ENCODE measurements at regions not wholly inside any gene's neighbourhood (a gene's known extent, or its start where the extent isn't known, plus 50 kb on each side); places are given as distances from the start of the nearest gene placed in this dataset.

DNA sequence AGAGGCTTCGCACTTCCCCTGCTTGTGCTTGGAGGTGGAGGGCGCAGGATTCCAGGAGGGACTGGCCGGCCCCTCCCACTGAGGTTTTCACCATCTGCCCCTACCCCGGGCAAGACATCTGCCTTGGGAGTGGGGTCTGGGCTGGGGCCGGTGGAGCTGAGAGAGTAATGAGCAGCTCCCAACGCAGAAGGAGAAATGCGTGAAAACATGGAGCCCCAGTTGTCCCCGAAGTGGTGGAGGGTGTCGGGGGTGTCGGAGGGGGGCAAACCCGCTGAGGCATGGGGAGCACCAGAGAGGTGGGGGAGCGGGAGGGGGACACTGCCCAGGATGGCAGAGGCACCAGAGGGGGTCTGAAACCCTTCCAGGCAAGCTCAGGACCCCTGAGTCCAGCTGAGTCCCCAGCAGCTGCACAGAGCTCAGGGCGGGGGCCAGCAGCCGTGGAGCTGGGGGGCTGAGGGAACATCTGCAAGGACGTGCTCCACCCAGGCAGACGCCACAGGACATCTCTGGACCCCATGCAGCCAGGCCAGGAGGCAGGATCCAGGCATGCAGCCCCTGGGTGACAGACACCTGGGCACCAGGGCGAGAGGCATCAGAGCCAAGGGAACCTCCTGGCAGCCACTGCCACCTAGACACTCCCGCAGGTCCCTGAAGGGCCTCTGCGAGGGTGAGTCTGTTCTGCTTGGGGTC, 110.6 kb downstream of the SIK1 start:
- no peak for DNase-seq

DNA sequence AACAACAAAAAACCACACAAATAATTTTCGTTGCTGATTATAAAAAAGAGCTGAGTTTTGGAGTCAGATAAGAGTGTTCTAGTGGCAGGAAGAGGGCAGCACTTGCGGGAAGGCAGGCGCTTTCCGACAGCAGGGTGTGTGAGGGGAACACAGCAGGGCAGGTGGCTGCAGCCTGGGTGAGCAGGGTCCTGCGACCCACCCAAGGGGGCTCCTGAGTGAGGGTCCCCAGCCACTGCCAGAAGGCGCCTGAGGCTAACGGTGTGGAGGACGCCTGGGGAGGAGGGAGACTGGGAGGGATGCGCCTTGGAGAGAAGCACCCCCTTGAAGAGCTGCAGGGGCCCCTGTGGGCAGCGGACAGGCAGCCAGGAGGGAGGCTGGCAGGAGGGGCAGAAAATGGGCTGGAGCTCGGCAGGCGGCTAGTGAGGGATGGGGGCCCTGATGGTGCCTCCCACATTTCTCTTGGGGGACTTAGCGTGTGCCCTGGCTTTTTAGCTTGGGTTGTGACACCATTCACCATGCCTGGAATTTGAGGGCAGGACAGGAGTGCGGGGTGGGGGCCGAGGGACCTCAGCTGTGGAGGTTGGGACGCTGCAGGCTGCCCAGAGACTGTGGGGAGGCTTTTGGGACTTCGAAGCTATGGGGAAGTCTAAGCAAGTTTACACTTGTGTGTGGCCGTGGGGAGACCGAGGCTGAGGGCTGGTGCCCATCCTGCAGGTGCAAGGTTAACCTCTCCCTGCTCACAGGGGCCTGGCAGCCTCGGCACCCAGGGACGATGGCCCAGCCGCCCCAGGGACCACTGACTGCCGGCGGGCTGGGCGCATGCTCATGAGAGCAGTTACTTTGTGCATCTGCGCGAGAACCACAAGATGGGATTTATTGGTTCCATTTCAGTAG, 111.4 kb downstream of the SIK1 start:
- no peak for DNase-seq

DNA sequence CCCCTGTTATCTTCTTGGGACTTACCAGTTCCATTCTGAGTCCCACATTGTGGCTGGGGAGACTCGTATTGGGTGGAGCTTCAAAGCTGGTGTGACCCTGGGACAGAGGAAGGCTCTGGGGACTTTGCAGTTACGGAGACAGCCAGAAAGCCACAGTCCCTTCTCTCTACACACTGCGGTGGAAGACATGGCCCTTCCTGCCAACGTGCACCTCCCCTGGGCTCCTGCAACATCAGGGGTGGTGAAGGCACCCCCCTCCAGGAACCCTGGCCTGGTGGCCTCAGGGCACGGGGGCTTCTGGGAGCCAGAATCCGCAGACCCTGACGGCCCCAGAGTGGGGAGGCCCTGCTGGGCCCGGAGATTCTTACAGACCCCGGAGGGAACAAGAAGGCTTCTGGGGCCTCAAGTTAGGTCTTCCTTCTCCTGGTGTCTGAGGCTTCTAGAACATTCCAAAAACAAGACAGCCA, 113.0 kb downstream of the SIK1 start:
- DNase-seq: no peak

DNA sequence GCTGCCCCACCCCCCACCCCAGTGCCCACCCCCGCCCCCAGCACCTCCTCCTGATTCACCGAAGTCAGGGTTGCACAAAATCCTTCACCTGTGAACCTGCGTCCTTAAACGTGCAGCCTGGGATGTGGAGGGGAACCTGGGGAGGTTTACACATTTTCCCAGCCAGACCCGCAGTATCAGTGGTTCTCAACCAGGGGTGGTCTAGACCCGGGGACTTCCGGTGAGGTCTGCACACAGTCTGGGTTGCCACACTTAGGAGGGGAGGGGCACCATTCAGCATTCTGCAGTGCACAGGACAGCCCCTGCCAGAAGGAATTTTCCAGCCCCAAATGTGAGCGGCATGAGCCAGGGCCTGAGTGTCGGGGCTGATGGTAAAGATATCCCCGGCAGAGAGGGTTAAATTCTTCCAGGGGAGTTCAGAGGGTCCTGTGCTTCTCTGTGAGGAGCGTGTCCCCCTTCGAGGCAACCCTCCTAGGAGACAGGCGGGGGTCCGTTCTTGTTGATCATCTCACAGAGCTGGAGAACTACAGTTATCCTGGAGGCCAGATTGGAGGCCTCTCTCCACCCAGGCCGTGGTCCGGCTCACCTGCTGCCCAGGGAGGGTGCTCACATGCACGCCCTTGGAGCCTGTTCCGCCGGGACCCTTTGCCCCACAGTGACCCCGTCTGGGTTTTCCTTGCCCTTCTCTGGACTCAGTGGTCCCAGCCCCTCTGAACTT, 113.6 kb downstream of the SIK1 start:
- no peak for DNase-seq

DNA sequence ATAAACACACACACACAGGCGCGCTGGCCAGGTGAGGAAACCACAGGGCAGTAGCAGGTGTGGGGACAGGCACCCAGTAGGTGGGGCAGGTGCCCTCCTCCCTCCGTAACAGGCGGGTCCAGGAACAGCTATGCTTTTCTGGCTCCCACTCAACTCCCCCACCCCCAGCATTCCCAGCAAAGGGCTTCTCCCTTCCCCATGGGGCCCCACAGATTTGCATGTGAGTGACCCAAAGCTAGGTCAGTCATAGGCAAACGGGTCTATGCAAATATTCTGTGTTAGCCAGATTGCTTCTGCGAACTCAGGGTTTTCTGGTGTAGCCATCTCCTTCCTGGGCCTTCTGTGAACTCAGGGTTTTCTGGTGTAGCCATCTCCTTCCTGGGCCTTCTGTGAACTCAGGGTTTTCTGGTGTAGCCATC, 114.2 kb downstream of the SIK1 start:
- DNase-seq: no peak

DNA sequence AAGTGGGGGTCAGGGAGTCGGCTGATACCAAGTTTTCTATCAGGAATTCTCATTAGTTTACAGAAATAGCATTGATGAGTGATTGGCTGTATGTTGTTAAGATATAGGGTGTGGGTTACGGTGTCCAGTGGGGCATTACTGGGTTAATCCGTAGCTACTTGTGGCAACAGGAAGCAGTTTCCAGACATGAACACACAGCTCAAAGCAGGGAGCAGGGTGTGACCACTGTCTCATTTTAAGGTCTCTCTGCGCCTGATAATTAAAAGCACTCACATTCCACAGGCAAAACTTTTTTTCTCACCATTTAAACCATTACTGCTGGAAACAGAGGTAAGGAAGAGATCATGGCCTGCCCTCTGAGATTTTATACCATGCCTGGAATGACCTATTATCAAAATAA, 114.9 kb downstream of the SIK1 start:
- no peak for DNase-seq

DNA sequence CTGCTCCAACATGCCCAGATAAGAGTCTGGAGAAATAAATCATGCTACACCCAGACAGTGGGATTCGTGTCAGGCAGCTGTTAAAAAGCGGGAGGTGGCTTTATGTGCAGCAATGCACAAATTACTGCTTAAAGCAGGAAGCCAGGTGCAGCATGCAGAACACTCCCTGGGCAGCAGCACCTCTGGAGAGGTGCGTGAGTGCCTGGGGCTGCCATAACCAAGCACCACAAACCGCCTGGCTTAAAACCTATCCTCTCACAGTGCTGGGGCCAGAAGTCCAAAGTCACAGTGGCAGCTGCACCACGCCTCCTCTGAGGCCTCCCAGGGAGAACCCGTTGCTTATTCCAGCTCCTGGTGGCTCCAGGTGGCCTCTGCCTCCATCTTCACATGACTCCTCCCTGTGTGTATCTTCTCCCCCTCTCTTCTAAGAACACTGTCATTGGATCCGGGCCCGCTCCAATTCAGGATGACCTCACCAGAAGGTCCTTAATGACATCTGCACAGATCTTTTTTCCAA, 115.6 kb downstream of the SIK1 start:
- no peak for DNase-seq

DNA sequence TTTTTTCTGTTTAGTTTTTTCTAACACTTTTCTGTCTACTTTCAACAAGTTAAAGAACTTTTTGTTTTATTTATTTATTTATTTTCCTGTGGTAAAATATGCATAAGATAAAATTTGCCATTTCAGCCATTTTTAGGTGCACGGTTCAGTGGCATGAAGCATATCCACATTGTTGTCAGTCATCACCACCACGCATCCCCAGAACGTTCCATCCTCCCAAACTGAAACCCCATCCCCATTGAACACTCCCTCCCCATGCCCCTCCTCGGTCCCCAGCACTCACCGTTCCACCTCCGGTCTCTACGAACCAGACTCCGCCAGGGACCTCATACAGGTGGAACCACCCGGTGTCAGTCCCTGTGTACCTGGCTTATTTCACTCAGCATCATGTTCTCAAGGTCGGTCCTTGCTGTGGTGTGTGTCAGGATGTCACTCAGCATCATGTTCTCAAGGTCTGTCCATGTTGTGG, 118.1 kb downstream of the SIK1 start:
- no peak for DNase-seq

DNA sequence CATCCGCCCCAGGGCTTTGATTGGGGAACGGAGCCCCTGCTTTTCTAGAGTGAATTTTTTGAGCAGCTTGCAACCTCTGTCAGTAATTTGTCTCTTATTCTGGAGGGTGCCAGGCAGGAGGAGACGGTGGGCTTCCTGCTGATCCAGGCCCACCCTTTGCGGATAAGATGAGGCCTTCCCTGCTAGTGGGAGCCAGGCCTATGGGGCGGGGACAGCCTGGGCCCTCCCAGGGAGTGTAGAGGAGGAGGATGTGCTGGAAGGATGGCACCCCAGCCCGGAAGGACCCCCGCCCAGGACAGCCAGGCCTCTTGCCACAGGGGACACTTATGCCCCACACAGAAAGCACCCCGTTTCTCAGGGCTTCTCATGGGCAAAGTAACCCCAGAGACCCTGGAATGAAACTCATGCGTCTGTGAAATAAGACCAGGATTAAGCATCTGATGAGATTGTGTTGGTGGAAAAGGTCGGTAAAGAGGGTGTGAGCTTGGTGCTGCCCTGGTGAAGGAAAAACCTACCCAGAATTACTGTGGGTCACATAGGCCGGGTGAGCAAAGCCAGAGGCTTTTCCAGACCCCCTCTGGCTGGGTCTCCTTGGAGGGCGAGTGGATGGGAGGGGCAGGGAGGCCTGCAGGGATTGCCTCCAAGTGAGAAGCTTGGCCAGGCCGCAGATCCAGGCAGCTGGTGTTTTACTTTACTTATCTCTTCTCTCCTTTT, 118.7 kb downstream of the SIK1 start:
- no peak for DNase-seq

DNA sequence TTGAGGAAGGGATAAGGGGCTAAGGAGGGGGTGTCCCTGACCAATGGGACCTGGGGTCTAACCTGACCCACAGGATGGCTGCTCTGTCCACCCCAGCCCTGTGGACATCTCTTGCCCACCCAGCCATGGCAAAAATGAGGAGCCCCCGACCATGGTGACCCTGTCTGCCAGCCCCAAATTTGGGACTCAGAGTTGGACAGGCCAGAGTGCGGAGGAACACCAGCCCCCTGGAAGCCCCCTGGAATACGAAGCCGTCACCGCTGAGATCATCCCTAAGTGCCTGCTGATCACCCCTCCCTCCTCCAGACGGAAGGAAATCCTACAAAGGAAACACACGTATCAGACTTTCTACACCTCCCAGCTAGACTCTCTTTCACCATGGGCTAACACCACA, 119.3 kb downstream of the SIK1 start:
- DNase-seq: no peak

DNA sequence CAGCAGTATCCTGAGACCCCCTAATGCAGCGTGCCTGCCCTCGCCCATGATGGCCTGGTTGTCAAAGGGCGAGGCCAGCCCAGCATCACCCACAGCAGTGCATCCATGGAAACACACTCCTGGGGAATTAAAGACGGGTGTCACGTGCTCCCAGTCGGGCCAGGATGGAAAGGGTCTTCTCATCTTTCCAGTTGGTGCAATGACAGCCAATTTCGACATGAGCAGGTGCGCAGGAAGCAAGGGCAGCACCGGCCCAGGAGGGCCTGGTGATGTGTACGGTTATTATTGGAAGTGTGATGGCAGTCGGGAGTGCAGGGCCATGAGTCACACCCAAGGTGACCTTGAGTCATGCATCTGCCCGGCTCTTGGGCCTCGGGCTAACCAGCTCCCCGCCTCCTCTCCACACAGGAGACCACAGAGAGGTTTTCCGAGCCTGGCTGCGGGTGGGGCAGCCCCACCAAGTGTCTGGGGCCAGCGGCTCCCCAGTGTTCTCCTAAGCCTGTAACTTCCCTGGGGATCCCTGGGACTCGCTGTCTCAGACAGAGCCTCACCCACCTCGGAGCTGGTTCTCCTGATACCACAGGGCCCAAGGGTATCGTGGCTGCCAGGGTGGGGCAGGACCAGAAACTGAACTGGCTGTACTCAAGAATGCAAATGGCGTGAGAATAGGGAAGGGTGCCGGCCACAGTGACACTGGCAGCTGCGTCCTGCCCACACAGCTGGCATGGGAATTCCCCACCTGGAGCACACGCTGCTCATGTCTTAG, 119.8 kb downstream of the SIK1 start:
- peak; percentile 47 for DNase-seq

DNA sequence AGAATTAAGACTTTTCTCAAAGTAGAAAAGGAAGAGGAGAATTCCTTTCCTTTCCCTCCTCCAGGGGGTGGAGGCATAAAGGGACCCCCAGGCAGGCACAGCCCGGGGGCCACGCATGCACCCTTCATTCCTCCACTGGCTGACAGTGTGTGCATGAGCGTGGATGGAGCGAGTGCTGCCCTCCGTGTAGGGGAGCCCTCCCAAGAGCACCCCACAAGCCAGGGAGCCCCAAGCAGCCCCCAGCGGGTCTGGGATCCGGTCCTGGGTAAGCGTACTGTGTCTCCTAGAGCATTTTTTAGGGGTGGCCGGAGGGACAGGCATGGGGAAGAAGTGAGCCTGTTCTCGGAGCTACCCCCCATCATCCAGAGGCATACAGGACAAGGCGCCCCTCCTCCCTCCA, 120.5 kb downstream of the SIK1 start:
- DNase-seq: no peak

DNA sequence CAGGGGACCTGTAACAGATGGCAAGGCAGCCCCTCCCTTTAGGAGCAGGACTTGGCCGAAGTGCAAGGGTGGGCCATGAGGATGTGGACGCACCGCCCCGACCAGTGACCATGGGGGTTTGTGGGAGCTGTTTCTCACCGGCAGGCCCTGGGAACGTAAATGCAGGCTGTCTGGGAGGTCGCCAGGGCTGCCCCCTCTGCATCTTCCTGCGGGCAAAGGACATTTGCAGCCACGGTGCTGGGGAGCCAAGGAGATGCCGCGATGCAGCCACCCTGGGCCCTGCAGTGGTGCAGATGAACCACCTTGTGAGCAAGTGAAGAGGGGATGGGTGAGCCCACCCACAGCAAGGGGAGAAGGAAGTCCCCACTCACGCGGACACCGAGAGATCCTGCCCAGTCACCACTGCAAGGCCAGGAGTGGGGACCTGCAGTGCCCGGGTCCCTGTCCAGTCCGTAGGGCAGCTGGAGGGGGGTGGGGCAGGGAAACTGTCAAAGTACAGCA, 121.1 kb downstream of the SIK1 start:
- no peak for DNase-seq

DNA sequence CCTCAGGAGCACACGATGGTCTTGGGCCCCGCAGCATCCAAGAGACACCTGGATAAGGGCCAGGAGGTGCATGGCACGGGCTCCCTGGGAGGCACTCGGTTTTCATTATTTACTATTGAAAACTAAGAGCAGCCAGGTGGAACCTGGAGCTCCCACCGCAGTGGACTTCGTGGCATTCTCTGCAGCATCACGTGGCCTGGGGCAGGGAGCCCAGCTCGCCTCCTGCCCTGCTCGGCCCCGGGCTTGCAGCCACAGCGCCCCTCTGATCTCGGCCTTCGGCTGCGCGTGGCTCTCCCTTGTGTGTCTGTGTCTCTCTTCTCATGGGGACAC, 121.6 kb downstream of the SIK1 start:
- DNase-seq: no peak

DNA sequence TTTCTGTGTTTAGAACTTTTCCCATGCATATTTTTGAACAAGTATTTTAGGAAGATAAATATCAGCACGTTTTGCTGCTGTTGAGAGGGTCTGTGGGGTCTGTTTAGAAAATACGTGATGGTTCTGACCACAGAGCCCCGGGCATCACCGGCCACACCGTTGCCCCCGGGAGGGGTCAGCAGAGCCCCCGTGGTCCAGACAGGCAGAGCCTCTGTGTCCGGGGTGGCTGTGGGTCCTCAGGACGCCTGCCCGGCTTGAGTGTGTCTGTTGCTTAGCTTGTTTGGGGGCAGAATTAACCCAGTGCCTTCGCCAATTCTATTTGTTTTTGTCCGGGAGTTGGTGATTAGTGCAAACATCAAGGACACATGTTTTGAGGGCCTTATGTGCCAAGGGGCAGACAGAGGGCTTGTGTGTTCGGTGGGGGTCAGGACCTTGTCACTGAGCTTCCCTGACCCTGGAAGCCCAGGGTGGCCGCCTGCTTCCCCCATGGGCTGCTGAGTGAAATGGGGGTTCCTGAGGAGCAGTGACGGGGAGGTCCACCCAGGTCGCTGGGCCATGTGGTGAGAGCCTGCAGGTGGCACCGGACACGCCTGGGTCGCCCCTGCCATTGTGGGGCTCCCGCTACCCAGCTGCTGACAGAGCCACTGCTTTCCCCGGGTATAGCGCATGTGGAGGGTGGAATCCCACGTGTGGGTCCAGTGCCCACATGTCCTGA, 122.2 kb downstream of the SIK1 start:
- DNase-seq: no peak

DNA sequence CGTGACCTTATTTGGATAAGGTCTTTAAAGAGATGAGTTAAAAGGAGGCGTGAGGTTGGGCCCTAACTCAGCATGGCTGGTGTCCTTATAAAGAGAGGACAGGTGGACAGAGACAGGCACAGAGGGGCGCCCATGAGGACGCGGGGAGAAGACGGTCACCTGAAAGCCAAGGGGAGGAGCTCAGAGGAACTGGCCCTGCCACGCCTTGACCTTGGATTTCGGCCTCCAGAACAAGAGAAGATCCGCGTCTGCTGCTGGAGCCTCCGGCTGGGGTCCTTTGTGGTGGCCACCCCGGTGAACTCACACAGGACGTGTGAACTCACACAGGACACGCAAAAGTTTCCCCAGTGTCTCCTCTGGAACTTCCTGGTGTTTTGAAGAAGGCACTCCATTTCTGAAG, 122.7 kb downstream of the SIK1 start:
- no peak for DNase-seq

DNA sequence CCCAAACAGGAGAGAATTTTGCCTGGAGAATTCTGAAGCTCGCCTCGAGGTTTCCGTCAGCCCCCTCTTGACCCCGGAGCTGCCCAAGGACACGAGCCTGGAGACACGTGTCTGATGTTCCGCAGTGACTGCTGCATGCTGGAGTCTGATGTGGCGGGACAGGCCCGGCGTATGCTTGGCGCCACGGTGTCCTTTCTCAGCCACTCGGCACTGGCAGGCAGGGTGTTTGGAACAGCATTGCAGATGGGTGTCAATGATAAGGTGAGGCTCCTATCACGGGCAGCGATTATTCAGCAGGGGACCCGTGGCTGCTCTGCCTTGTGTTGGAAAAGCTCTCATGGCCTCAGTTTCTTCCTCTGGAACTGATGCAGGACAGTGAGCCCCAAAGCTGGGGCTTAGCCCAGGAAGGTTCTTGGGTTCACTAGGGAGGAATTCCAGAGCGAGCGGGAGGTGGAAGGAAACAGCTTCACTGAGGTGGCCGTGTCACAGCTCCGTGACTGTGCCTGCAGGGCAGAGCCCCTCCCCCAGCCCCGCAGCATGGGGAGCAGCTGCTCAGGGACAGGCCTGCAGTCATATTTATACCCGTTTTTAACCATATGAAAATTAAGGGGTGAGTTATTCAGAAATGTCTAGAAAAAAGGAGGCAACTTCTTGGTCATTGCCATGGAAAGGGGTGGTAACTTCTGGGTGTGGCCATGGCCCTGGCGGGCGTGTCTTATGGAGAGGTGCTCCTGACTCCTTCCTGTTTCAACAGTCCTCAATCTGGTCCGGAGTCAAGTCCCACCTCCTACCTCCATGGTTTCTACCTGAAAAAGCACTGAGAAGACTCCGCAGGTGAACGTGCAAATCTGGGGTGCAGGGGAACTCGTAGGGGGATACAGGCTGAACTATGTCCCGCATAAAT, 123.4 kb downstream of the SIK1 start:
- no peak for DNase-seq

DNA sequence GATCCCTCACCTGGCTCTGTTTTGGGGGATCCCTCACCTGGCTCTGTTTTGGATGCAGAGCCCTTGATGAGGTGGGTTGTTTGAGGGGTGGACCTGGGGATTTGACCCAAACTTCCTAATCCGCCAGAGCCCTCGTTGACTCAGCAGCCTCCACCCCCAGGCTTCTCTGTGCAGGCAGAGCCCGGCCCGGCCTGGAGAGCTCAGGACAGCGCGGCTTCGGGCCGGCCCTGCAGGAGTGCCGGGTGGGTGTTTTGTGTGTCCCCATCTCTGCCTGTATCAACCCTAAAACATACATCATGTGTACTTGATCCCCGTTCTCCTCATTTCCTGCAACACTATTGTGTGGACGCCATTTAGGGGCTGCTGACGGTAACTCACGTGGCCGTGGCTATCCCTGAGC, 124.2 kb downstream of the SIK1 start:
- DNase-seq: no peak

DNA sequence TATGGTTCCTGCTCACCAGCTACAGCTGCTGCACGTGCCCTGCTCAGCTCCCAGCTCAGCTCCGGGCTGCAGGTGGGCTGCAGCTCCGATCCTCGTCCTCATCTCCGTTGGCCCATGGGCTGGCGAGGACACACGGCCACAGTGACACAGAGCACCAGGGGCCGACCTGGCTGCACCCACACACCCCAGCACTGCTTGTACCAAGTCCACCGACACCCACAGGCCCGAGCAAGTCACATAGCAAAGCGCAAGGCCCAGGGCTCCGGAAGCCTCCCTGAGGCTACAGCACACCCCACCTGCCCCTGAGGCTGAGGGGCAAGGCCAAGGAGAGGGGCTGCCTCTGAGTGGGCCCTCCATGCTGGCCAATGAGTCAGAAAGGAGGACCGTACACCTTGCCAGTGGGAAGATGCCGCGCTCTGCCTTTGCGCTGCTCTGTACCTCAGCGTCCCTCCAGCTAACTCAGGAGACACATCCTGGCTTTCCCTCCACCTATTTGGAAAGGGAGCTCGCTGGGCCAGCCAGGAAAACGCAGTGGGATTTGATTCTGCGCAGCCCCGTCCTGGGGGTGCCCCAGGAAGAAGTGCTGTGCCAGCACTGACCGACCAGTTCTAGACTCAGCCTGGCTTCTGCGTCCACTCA, 124.8 kb downstream of the SIK1 start:
- DNase-seq: no peak
